ACC112 (cell line): ENCODE measurements at regions not wholly inside any gene's neighbourhood (a gene's known extent, or its start where the extent isn't known, plus 50 kb on each side); places are given as distances from the start of the nearest gene placed in this dataset.
"Not testable (repeated sequence)": the region's sequence is repeated elsewhere in the genome, so short reads cannot be mapped to it uniquely, and the experiment has no call there.

Experiments
- H2AFZ ChIP-seq: fragments of 200-600 bp; sonication (generic); one replicate; pipeline ENCODE4 v1.6.0; 2017; ENCODE audit warnings: antibody characterized with exemption, low read length; ENCODE audit not compliant: unreplicated experiment
- H3K27ac ChIP-seq: fragments of 200-600 bp; sonication (generic); 2 replicates; pipeline ENCODE4 v1.5.1; 2014; ENCODE audit warnings: low read depth, mild to moderate bottlenecking, antibody characterized with exemption, low read length, moderate library complexity
- H3K27me3 ChIP-seq: fragments of 200-600 bp; sonication (generic); 2 replicates; pipeline ENCODE4 v1.6.1; 2014; ENCODE audit warnings: mild to moderate bottlenecking, antibody characterized with exemption, low read length, moderate library complexity, mixed read lengths; ENCODE audit not compliant: insufficient read depth
- H3K36me3 ChIP-seq: fragments of 200-600 bp; sonication (generic); 2 replicates; pipeline ENCODE4 v1.6.1; 2016; ENCODE audit warnings: mild to moderate bottlenecking, antibody characterized with exemption, low read length, moderate library complexity, mixed read lengths; ENCODE audit not compliant: insufficient read depth
- H3K4me1 ChIP-seq: fragments of 200-600 bp; sonication (generic); one replicate; pipeline ENCODE4 v1.6.1; 2016; ENCODE audit warnings: low read length, mixed read lengths; ENCODE audit not compliant: insufficient read depth, unreplicated experiment, control insufficient read depth
- H3K4me3 ChIP-seq: fragments of 200-600 bp; sonication (generic); 2 replicates; pipeline ENCODE4 v1.5.1; 2014; ENCODE audit warnings: mild to moderate bottlenecking, low read depth, low read length
- H3K79me2 ChIP-seq: fragments of 200-600 bp; sonication (generic); one replicate; pipeline ENCODE4 v1.6.0; 2016; ENCODE audit warnings: low read length; ENCODE audit not compliant: control insufficient read depth, unreplicated experiment, insufficient read depth

- H3K27ac ChIP-seq: no peak overlapping the region
- peaks cover 6% of the 10 kb centered on the region for H3K4me1 ChIP-seq
- no peaks in the 10 kb centered on the region for H3K36me3 ChIP-seq
- H3K4me3 ChIP-seq: no peak overlapping the region
- H3K79me2 ChIP-seq: no peaks in the 10 kb centered on the region
- no peaks in the 10 kb centered on the region for H3K27me3 ChIP-seq
- no peak overlapping the region for H2AFZ ChIP-seq
Measured at GRCh38 chr6:134626589-134626988, 308.7 kb upstream of the SGK1 start.

GRCh38 chr6:134626086-134626485 is 308.2 kb upstream of the SGK1 start:
- H3K36me3 ChIP-seq: no peaks in the 10 kb centered on the region
- H2AFZ ChIP-seq: no peak overlapping the region
- H3K27ac ChIP-seq: no peak overlapping the region
- H3K4me1 ChIP-seq: peaks cover 6% of the 10 kb centered on the region
- no peak overlapping the region for H3K4me3 ChIP-seq
- no peaks in the 10 kb centered on the region for H3K79me2 ChIP-seq
- H3K27me3 ChIP-seq: no peaks in the 10 kb centered on the region

- Histone ChIP-seq H3K79me2 (no peaks in the 10 kb centered on the region), H2AFZ (no peak overlapping the region), H3K36me3 (no peaks in the 10 kb centered on the region), H3K4me1 (peaks cover 6% of the 10 kb centered on the region), H3K4me3 (no peak overlapping the region), H3K27me3 (no peaks in the 10 kb centered on the region), H3K27ac (no peak overlapping the region)
Measured at GRCh38 chr6:134624781-134625180, 306.9 kb upstream of the SGK1 start.

DNA sequence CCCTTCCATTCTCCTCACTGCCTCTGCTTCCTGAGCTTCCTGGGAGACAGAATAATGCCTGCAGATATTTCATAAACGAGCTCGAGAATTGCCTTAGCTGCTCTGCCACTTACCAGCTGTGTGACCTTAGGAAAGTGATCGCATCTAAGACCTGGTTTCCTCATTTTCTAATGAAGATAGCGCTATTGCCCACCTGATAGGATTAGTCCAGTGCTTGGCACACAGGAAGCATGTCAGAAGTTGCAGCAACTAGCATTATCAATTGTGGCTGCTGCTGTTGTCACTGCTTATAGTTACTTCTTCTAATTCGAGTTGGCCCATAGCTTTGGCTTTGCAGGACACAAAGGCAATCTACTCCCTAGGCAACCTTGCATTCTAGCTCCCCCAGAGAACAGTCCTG is 305.5 kb upstream of the SGK1 start:
- no peak overlapping the region for H3K4me3 ChIP-seq
- no peaks in the 10 kb centered on the region for H3K27me3 ChIP-seq
- no peaks in the 10 kb centered on the region for H3K36me3 ChIP-seq
- no peak overlapping the region for H2AFZ ChIP-seq
- H3K4me1 ChIP-seq: peaks cover 6% of the 10 kb centered on the region
- no peaks in the 10 kb centered on the region for H3K79me2 ChIP-seq
- H3K27ac ChIP-seq: no peak overlapping the region

GRCh38 chr6:134622382-134623173 is 304.7 kb upstream of the SGK1 start:
- H2AFZ ChIP-seq: no peak overlapping the region
- H3K4me1 ChIP-seq: peaks cover 6% of the 10 kb centered on the region

GRCh38 chr6:134621858-134622257 is 303.9 kb upstream of the SGK1 start:
- H3K27ac ChIP-seq: no peak overlapping the region

More at GRCh38 chr6:134622382-134623173, 304.7 kb upstream of the SGK1 start:
- no peaks in the 10 kb centered on the region for H3K36me3 ChIP-seq
- no peaks in the 10 kb centered on the region for H3K79me2 ChIP-seq
- H3K4me3 ChIP-seq: no peak overlapping the region
- H3K27me3 ChIP-seq: no peaks in the 10 kb centered on the region
- no peak overlapping the region for H3K27ac ChIP-seq

DNA sequence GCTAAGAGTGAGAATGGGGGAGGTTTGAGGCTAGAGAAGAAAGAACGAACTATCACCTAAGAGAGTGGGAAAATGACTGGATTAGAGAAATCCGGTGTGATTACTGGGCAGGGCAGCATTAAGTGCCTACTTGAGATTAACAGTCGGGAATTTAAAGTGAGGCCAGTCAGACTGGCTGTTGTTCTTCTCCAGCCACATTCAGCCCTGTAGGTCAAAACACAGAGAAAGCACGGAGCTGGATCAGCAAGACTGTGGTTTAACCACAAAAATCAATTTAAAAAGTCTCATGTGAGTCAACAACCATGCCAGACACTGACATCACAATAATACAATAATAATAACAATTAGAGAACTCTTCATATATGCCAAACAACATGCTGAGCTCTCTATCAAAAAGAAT is 301.9 kb upstream of the SGK1 start:
- Histone ChIP-seq H3K4me3 (no peak overlapping the region), H3K79me2 (no peaks in the 10 kb centered on the region), H2AFZ (no peak overlapping the region), H3K27ac (no peak overlapping the region), H3K4me1 (peaks cover 6% of the 10 kb centered on the region), H3K27me3 (no peaks in the 10 kb centered on the region), H3K36me3 (no peaks in the 10 kb centered on the region)

More at GRCh38 chr6:134621858-134622257, 303.9 kb upstream of the SGK1 start:
- Histone ChIP-seq H3K27me3 (no peaks in the 10 kb centered on the region), H3K4me3 (no peak overlapping the region), H3K79me2 (no peaks in the 10 kb centered on the region), H3K4me1 (peaks cover 6% of the 10 kb centered on the region), H3K36me3 (no peaks in the 10 kb centered on the region), H2AFZ (no peak overlapping the region)

DNA sequence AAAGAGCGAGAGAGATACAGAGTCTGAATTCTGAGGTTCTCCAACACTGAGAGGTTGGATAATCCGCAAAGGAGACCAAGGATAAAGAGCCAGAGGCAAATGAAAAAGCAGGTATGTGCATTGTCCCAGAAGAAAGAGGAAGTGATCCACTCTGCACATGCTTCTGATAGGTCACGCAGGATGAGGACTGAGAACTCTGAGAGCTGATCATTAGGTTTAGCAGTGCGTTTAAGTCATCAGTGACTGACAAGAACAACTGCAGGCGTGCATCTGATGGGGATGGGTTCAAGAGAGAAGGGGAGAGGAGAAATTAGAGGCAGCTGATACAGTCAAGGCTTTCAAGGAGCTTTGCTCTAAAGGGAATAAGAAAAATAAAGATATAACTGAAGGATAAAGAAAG is 301.2 kb upstream of the SGK1 start:
- Histone ChIP-seq H3K4me1 (peaks cover 6% of the 10 kb centered on the region), H3K4me3 (no peak overlapping the region), H3K27me3 (no peaks in the 10 kb centered on the region), H3K36me3 (no peaks in the 10 kb centered on the region), H3K79me2 (no peaks in the 10 kb centered on the region), H2AFZ (no peak overlapping the region), H3K27ac (no peak overlapping the region)

DNA sequence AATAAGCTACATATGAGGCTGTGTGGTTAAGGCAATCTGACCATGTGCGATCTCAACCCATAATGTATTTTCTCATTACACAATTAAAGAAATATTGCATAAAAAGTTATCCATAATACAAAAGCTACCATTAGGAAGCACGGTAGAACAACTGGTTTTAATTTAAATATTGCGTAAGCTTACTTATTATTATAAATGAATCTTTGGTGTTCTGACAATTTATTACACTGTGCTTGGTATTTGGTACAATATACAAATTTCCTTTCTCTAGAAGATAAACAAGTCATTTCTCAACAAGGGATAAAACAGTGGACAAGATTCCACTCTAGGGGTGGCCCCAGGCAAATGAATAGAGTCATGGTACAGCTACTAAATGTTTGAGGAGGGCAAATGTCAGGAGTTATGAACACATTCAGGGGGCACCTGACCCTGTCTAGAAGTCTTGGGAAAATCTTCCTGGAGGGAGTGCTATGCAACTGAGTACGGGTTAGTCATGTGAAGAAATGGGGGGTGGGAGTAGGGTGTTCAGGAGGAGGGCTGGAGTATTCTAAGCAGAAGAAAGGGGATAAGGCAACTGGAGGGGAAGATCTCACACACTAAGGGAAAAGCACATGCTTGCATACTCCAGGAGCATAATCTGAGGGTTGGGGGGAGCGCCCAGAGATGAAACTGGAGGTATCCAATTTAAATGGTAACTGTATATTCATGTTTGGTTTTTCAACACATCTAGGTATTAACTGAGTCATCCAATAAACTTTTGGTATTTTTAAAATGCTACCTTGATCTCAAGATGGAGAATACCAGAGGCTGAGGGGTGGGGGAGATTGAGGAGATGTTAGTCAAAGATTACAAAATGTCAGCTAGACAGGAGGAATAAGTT is 296.9 kb upstream of the SGK1 start:
- Histone ChIP-seq H3K79me2 (no peaks in the 10 kb centered on the region), H3K27ac (no peak overlapping the region), H2AFZ (no peak overlapping the region), H3K27me3 (no peaks in the 10 kb centered on the region), H3K4me1 (no peaks in the 10 kb centered on the region), H3K4me3 (no peak overlapping the region), H3K36me3 (no peaks in the 10 kb centered on the region)

DNA sequence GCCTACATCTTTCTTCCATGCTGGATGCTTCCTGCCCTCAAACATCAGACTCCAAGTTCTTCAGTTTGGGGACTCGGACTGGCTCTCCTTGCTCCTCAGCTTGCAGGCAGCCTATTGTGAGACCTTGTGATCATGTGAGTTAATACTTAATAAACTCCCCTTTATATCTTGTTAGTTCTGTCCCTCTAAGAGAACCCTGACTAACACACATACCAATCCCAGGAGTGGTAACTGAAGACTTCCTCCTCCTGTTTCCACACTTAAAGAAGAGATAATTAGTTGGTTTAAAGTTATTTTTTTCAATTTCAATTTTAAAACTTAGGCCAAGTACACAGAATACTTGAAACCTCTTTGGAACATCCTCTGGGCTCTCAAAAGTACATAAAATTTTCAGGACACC is 294.2 kb upstream of the SGK1 start:
- not testable (repeated sequence) for H3K4me3 ChIP-seq, H3K4me1 ChIP-seq, H3K36me3 ChIP-seq, H2AFZ ChIP-seq, H3K79me2 ChIP-seq, H3K27ac ChIP-seq, H3K27me3 ChIP-seq

DNA sequence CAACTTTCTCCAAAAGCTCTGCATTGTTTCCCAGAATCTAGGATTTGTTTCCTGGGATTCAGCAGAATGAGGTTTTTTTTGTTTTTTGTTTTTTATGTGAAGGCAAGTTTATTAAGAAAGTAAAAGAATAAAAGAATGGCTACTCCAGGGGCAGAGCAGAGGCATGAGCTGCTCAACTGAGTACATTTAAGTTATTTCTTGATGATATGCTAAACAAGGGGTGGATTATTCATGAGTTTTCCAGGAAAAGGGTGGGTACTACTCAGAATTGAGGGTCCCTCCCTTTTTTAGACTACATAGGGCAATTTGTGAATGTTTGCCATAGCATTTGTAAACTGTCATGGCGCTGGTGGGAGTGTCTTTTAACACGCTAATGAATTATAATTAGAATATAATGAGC is 292.5 kb upstream of the SGK1 start:
- H3K27ac ChIP-seq: no peak overlapping the region
- H3K36me3 ChIP-seq: no peaks in the 10 kb centered on the region
- no peak overlapping the region for H2AFZ ChIP-seq
- no peak overlapping the region for H3K4me3 ChIP-seq
- no peaks in the 10 kb centered on the region for H3K4me1 ChIP-seq
- no peaks in the 10 kb centered on the region for H3K27me3 ChIP-seq
- no peaks in the 10 kb centered on the region for H3K79me2 ChIP-seq
